KMS-11 (cell line): ENCODE measurements at regions not wholly inside any gene's neighbourhood (a gene's known extent, or its start where the extent isn't known, plus 50 kb on each side); places are given as distances from the start of the nearest gene placed in this dataset.
"Not testable (repeated sequence)": the region's sequence is repeated elsewhere in the genome, so short reads cannot be mapped to it uniquely, and the experiment has no call there.

ENCODE experiments used
- H2AFZ ChIP-seq: fragments of 200-600 bp; sonication (generic); 2 replicates; pipeline ENCODE4 v1.6.1; 2016; ENCODE audit warnings: antibody characterized with exemption, mixed run types, low read depth
- H3K27ac ChIP-seq: fragments of 200-600 bp; sonication (generic); 2 replicates; pipeline ENCODE4 v1.6.1; 2016; ENCODE audit warnings: mild to moderate bottlenecking, mixed run types
- H3K27me3 ChIP-seq: fragments of 200-600 bp; sonication (generic); 2 replicates; pipeline ENCODE4 v1.6.1; 2017; ENCODE audit warnings: mild to moderate bottlenecking, low read depth, mixed run types, moderate library complexity; ENCODE audit not compliant: insufficient read depth
- H3K36me3 ChIP-seq: fragments of 200-600 bp; sonication (generic); 2 replicates; pipeline ENCODE4 v1.6.1; 2017; ENCODE audit warnings: mild to moderate bottlenecking, mixed run types; ENCODE audit not compliant: insufficient read depth
- H3K4me1 ChIP-seq: fragments of 200-600 bp; sonication (generic); 2 replicates; pipeline ENCODE4 v1.6.1; 2016; ENCODE audit warnings: mild to moderate bottlenecking, low read depth, mixed run types; ENCODE audit not compliant: poor library complexity, severe bottlenecking
- H3K4me2 ChIP-seq: fragments of 200-600 bp; sonication (generic); 2 replicates; pipeline ENCODE4 v1.7.0; 2016; ENCODE audit warnings: mild to moderate bottlenecking, mixed run types
- H3K4me3 ChIP-seq: fragments of 200-600 bp; sonication (generic); IDR thresholded peaks from 2 replicates; pipeline ENCODE4 v1.6.1; 2017; ENCODE audit warnings: low read depth, low read length, mixed read lengths; ENCODE audit not compliant: insufficient read depth
- H3K79me2 ChIP-seq: fragments of 200-600 bp; sonication (generic); 2 replicates; pipeline ENCODE4 v1.6.1; 2016; ENCODE audit warnings: low read depth, mixed run types; ENCODE audit not compliant: insufficient read depth
- H3K9ac ChIP-seq: fragments of 200-600 bp; sonication (generic); 2 replicates; pipeline ENCODE4 v1.6.1; 2016; ENCODE audit warnings: mild to moderate bottlenecking, mixed run types
- H4K20me1 ChIP-seq: fragments of 200-600 bp; sonication (generic); 2 replicates; pipeline ENCODE4 v1.6.1; 2016; ENCODE audit warnings: mild to moderate bottlenecking, mixed run types; ENCODE audit not compliant: insufficient read depth
- TF ChIP-seq, protein P1 (sequence below): fragments of 200-600 bp; sonication (generic); conservative IDR thresholded peaks from 2 replicates; pipeline ENCODE4 v1.6.1; 2017; ENCODE audit warnings: low read depth, mild to moderate bottlenecking, antibody characterized with exemption, low read length, moderate library complexity, mixed read lengths

DNA sequence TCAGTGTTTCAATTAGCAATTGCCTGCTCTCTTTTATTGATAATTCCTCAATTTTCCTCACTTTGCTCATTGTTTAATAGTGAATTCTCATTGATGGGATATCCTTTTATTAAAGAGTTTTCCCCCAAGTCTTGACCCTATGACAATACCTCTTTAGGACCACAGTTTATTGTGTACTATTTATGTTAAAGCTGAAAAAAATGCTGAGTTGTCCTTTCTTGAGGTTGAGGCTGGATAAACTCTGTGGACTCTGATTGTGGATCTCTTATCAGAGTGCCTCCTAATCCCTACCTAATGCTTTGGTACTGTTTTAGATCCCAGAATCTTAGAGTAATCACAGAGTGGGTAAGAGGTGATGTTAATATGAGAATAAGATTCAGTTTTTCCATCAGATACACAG lies 416.3 kb upstream of the GBE1 start:
- Histone ChIP-seq H3K4me1 (no peaks in the 10 kb centered on the region), H4K20me1 (no peaks in the 10 kb centered on the region), H3K27ac (no peak overlapping the region), H3K27me3 (no peaks in the 10 kb centered on the region), H3K4me2 (no peak overlapping the region), H3K9ac (no peak overlapping the region), H3K4me3 (no peak overlapping the region), H3K36me3 (no peaks in the 10 kb centered on the region), H2AFZ (no peak overlapping the region), H3K79me2 (no peaks in the 10 kb centered on the region)
- TF ChIP-seq, protein P1, sequence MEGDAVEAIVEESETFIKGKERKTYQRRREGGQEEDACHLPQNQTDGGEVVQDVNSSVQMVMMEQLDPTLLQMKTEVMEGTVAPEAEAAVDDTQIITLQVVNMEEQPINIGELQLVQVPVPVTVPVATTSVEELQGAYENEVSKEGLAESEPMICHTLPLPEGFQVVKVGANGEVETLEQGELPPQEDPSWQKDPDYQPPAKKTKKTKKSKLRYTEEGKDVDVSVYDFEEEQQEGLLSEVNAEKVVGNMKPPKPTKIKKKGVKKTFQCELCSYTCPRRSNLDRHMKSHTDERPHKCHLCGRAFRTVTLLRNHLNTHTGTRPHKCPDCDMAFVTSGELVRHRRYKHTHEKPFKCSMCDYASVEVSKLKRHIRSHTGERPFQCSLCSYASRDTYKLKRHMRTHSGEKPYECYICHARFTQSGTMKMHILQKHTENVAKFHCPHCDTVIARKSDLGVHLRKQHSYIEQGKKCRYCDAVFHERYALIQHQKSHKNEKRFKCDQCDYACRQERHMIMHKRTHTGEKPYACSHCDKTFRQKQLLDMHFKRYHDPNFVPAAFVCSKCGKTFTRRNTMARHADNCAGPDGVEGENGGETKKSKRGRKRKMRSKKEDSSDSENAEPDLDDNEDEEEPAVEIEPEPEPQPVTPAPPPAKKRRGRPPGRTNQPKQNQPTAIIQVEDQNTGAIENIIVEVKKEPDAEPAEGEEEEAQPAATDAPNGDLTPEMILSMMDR: no peak

DNA sequence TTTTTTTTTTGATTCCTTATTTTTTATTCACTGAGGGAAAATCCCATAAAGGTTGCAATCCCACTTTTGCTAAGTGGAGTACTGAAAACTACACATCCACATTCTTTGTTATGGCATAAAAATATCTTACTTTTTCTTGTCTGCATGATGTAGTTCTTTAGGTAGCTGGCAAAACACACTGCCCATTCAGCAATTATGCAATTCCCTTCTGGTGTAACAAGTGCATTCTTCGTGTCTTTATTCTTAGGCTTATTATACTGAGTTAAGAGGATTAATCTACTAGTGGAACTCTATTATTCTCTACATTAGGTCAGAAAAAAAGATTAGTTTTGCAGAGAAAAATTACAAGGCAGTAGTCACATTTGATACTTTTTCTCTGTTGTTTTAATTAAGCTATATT lies 403.8 kb upstream of the GBE1 start:
- H2AFZ ChIP-seq: no peak overlapping the region
- H4K20me1 ChIP-seq: no peaks in the 10 kb centered on the region
- TF ChIP-seq, protein P1: no peak
- H3K9ac ChIP-seq: no peak overlapping the region
- no peak overlapping the region for H3K27ac ChIP-seq
- H3K27me3 ChIP-seq: no peaks in the 10 kb centered on the region
- H3K79me2 ChIP-seq: no peaks in the 10 kb centered on the region
- H3K4me3 ChIP-seq: no peak overlapping the region
- no peaks in the 10 kb centered on the region for H3K4me1 ChIP-seq
- no peaks in the 10 kb centered on the region for H3K36me3 ChIP-seq
- no peak overlapping the region for H3K4me2 ChIP-seq

DNA sequence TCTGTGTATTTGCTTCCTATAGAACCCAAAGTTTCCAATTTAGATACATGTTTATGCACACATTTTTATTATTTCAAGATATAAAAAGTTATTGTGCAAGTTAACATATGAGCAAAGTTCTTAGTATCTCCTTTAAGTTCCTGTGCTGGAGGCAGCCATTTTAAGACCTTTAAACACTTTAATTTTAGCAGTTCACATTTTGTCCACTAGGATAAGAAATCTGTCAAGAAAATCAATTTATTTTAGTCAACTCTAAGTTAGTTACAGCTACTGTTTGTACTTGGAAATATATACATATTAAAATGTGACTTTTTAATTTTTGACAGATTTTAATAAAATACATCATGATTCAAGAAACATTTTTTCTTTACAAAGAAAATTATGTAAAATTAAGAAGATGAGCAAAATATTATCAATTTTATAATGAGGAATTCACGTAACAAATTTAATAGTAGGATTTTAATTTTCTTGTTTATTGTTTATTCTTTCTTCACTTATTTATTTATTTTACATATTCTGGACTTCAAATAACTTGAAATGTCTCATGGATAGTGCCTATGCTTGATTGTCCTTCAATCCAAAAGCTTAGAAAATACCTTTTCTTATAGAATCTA lies 402.6 kb upstream of the GBE1 start:
- TF ChIP-seq, protein P1: peak; percentile 23; the same call in 1 of the 2 replicates
- Histone ChIP-seq H3K4me1 (no peaks in the 10 kb centered on the region), H3K27ac (no peak overlapping the region), H3K4me2 (no peak overlapping the region), H3K4me3 (no peak overlapping the region), H3K36me3 (no peaks in the 10 kb centered on the region), H3K79me2 (no peaks in the 10 kb centered on the region), H3K9ac (no peak overlapping the region), H3K27me3 (no peaks in the 10 kb centered on the region), H2AFZ (no peak overlapping the region), H4K20me1 (no peaks in the 10 kb centered on the region)

DNA sequence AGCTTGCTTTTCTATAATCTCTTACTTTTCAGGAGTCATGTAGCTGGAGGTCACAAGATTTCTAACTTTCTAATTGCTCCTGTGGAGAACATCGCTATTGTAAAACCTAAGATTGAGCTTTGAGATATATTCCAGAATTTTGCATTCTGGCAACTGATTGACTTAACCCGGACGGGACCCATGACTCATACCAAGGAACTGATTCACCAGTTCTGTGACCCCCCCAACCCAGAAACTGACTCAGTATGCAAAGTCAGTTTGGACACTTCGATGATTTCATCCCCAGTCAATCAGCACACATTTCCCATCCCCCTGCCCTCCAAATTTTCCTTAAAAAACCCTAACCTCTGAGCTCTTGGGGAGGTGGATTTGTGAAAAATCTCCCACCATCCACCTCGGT lies 396.5 kb upstream of the GBE1 start:
- Histone ChIP-seq H3K4me3 (no peak overlapping the region), H3K4me1 (no peaks in the 10 kb centered on the region), H2AFZ (no peak overlapping the region), H4K20me1 (no peaks in the 10 kb centered on the region), H3K36me3 (no peaks in the 10 kb centered on the region), H3K27ac (no peak overlapping the region), H3K4me2 (no peak overlapping the region), H3K79me2 (no peaks in the 10 kb centered on the region), H3K9ac (no peak overlapping the region), H3K27me3 (no peaks in the 10 kb centered on the region)
- TF ChIP-seq, protein P1: no peak

DNA sequence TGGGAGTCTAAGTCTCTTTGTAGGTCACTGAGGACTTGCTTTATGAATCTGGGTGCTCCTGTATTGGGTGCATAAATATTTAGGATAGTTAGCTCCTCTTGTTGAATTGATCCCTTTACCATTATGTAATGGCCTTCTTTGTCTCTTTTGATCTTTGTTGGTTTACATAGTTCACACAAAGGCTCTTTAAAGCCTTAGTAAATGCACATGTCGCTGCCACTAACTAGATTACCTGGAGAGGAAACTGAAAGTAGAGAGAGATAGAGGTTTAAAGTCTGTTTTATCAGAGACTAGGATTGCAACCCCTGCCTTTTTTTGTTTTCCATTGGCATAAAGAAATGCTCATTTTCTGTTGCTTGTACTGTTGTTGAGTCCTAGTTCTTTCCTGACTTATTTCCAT lies 392.4 kb upstream of the GBE1 start:
- not testable (repeated sequence) for H3K4me2 ChIP-seq, H3K9ac ChIP-seq, H3K27ac ChIP-seq, H4K20me1 ChIP-seq, H2AFZ ChIP-seq, H3K4me3 ChIP-seq, H3K4me1 ChIP-seq, H3K27me3 ChIP-seq, H3K79me2 ChIP-seq, H3K36me3 ChIP-seq
